ENCODE measurements at regions not wholly inside any gene's neighbourhood (a gene's known extent, or its start where the extent isn't known, plus 50 kb on each side); places are given as distances from the start of the nearest gene placed in this dataset.

GRCh38 chr2:200054681-200055468 lies 99.5 kb downstream of the MAIP1 start:
- no peak for DNase-seq

DNA sequence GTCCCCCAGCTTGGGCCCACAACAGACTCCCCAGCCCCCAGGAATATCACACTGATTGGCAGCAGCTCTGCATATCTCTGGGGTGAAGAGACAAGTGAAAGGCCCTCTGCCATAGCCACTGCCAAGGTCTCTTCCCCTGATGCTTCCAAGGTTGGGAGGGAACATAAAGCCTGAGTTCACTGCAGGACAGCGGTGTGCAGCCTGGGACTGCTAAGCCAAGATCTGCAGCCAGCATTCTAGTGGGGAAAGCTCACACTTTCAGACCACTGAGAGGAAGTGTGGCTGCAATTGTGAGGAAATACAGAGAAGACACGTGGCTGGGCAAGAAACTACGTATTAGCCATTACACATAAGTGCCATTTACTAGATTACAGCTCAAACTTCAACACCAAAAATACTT lies 100.7 kb downstream of the MAIP1 start:
- no peak for DNase-seq

- no peak for DNase-seq
Measured at GRCh38 chr2:200063155-200063554, 107.8 kb downstream of the MAIP1 start.

DNA sequence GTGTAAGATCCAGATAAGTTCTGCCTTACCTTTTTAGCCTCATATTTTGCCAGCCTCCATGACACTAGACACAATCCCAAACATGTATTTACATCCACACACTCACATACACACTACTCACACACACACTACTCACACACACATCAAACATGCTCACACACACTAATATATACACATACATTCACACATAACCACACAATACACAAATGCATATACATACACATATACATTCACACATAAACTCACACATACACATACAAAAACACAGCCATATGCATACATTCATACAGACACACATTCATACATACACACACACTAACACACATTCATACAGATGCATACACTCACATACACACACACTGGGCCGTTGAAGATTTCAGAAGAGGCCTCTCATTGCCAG lies 109.5 kb downstream of the MAIP1 start:
- DNase-seq: no peak

DNA sequence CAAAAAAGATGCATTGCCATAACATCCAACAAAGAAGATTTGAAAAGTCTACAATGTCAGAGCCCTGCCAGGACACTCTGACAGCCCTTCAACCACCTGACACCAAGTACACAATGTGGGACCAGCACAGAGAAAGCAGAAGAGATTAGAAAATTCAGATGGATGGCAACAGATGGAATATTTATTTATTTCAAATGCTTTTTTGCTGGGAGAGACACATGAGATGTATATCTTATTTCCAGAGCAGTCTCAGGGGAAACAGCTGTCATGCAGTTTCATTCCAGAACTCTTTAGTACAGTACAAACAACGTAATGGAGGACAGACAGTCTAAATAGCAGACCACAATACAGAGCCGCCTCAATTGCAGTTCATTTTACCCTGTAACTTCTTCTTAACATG lies 110.1 kb downstream of the MAIP1 start:
- no peak for DNase-seq

DNA sequence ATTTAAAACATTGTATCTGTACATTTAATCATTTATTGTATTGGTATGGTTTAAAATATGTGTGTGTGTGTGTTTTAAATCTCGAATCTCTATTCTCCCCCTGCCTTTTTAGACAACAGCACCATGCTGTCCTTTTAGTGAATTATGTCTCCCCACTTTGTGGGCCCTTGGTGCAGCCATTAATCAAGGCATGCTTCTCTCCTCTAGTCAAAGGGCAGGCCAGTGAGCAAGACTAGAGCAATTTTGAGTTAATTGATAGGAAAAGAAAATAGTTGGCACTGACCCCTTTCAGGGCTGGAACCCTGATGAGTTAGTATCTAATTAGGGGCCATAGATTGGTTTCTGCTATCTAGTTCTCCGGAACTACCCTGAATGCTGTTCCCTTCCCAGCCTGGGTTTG lies 111.0 kb downstream of the MAIP1 start:
- DNase-seq: no peak

DNA sequence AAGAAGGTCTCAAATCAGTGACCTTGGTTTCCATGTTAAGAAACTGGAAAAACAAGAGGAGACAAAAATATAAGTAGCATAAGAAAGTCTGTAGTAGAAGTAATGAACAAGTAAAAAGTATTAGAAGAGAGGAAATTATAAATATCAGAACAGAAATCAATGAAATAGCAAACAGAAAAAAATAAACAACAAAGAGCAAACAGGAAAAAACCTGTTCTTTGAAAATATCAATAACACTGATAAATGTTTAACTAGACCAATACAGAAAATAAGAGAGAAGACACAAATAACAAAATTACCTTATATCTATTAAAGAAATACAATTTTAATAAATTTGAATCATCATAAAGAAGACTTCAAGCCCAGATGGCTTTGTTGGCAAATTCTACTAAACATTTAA lies 113.3 kb downstream of the MAIP1 start:
- DNase-seq: no peak

DNA sequence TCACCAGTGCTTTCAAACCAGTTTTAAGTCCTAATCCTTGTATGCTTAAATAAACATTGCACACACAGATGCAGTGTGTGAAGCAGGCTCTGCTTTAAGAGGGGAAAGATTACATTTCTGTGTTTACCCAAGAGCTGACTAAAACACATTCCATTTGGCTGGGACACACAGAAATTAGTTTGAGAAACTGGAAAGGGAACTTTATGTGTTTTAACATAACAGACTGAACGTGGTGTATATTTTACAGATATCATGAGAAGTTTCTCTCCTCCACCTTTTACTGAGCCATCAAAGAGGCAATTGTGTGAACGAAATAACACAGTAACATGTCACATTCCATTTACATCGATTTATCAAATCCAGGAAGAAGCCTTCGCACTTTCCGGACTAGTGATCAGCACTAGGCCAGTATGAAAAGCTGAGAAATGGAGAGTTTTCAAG lies 121.8 kb downstream of the MAIP1 start:
- peak; percentile 74 for DNase-seq

DNA sequence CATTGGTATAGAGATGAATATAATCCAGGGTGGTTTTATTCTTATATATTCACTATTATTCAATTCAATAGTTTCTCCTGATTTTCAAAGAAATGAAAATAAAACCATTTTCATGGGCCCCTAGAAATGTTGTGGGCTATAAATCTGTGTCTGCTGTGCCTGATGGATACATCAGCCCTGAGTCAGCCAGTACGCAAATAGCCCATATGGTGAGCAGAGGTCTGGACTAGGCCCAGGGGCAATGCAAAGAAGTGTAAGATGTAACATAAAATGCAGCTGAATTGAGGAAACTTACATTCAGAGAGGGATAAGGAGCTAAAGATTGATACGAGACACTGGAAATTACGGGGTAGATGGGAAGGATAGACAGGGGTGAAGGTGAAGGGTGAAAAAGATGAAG lies 122.5 kb downstream of the MAIP1 start:
- peak; percentile 76 for DNase-seq

DNA sequence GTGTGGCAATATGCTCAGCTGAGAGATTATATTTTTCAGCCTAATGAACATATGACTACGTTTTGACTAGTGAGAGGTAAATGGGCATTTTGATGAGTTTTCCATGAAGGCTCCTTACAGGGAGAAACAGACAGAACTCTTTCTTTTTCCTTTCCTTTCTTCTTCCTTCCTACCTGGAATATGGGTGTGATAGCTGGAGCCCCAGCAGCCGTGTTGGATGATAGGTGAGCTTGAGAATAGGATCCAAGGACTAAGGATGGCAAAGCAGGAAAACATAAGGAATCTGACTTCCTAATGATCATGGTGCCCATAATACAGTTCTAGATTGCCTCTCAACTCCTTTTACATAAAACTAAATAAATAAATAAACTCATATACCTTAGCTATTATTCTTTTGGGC lies 124.0 kb downstream of the MAIP1 start:
- no peak for DNase-seq

DNA sequence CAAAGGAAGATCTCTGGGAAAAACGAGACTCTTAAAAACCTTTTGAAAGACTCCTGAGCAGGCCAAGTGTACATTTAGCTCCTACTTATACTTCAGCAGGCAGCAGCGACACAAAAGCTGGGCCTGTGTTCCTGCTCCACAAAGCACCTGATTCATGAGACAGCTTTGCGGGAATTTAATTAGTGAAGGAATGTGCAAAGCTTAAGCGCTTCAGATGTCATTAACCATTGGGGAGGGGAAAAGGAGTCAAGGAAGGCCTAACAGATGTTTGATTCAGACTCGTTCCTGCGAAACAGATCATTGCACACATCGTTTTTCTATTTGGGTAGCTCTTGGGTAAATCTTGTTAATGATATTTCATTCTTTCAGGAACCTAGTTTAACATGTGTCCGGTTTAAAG lies 125.9 kb downstream of the MAIP1 start:
- no peak for DNase-seq

GRCh38 chr2:200081811-200082210 lies 126.4 kb downstream of the MAIP1 start:
- DNase-seq: no peak

DNA sequence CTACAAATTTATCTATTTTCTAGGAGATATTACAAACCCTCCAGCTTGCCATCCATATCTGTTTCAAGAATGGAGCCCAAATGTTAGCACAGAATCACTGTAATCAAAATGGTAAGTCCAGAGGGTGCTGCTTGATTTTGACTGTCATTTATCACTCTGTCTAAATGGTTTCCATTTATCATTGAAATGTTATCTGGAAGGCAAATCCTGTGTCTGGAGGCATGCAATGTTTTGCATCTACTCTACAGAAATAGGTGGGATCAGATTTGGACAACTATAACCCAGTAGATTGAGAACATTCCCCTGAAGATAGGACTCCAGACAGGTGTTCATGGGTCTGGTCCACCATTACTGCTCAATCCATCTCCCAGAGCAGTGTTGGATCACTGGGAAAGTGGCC lies 128.7 kb downstream of the MAIP1 start:
- no peak for DNase-seq

GRCh38 chr2:200086911-200087310 lies 131.5 kb downstream of the MAIP1 start:
- no peak for DNase-seq

GRCh38 chr2:200087451-200087850 lies 132.1 kb downstream of the MAIP1 start:
- no peak for DNase-seq

DNA sequence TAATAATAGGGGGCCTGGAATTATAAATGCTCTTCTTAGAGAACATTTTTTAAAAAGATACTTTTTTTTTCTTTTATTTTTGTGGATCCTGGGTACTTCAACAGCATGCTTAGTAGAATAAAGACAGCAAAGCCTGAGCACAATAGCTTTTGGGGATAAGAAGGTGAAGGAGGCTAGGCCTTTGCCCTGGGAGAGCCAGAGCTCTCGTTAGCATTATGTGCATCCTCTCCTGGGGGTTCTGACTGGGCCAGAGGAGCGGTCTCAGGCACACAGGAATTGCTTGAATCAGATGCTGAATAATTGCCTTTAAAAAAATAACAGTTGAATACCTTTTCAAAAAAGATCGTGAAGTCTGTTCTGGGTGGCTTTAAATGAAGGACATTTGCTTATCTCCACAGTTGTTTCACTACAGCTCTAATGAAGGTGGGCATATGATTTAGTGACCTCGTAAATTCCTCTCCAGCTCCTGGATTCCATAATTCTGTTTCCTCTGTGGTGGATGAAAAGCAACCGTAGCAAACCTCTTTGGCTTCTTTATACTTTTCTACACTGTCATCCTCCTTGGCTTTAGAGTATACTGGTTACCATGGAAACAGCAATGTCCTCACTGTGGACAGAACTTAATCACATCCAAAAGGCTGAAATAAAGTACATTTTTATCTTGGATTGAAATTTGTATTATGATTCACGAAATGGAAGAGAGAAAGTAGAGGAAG lies 133.8 kb downstream of the MAIP1 start:
- DNase-seq: no peak

- DNase-seq: no peak
Measured at GRCh38 chr2:200089756-200090109, 134.4 kb downstream of the MAIP1 start.

- DNase-seq: no peak
Measured at GRCh38 chr2:200090683-200091082, 135.3 kb downstream of the MAIP1 start.

- DNase-seq: no peak
Measured at GRCh38 chr2:200091126-200091525, 135.7 kb downstream of the MAIP1 start.

DNA sequence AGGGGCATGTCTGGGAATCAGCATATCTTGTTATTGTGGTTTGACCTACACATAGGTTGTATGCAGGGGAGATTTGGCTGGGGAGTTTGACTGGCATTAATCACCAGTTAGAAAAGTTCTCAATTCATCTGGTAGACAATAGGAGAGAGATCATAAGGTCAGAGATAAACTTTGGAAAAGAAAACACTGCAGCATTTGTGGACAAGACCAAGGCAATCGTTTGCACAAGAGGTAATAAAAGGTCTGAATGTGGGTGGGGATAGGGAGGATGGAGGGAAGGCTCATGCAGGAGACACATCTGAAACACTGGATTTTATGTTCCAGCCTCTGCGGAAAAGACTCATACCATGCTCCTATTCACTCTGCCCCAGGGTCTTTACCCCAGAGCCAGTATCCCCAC lies 136.9 kb downstream of the MAIP1 start:
- DNase-seq: no peak

DNA sequence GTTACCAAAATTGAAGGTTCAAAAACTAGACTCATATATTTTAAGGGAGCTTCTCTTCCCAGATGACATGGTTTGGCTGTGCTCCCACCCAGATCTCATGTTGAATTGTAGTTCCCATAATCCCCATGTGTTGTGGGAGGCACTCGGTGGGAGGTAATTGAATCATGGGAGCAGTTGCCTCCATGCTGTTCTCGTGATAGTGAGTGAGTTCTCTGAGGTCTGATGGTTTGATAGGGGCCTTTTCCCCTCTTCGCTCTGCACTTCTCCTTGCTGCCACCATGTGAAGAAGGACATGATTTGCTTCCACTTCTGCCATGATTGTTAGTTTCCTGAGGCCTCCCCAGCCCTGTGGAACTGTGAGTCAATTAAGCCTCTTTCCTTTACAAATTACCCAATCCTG lies 140.1 kb downstream of the MAIP1 start:
- DNase-seq: no peak

DNA sequence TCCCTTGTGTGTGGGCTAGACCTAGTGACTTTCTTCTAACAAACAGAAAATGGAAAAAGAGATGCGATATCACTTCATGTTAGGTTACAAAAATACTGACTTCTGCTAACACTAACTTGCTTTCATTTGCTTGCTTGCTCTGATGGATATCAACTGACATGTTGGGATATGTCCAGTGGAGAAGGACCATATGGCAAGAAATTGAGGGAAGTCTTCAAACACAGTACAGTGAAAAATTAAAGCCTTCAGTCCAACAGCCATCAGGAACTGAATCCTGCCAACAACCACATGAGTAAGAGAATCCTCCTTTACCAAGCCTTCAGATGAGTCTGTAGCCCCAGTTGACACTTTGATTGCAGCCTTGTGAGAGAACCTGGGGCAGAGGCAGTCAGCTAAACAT lies 143.9 kb downstream of the MAIP1 start:
- DNase-seq: no peak

DNA sequence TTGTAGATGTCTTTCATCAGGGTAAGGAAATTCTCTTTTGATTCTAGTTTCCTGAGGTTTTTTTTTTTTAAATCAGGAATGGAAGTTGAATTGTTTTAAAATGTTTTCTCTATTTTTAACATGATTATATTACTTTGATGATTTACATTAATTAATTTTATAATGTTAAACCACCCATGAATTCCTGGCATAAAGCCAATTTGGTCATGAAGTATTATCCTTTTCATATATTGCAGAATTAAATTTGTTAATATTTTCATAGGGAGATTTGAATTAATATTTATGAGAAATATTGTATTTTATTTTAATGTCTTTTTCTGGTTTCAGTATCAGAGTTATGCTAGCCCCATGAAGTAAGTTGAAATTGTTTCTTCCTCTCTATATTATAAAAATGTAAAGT lies 144.6 kb downstream of the MAIP1 start:
- DNase-seq: no peak

DNA sequence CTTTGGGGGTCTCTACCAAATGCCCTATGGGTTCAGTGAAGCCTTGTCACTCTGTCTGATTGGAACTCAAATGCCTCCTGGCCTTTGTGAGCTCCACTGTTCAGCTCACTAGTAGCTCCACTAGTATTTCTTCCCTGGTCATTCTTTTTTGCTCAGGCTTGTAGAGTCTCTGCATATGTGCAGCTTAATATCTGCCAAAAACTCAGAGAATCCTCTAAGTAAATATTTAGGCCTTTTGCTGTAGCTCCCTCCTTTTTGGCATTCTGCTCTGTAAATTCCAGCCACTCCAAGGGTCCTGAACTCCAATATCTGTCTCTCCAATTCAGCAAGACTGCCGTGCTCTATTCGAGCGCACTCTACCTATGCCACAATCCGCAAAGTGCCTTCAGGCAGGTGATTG lies 146.5 kb downstream of the MAIP1 start:
- DNase-seq: no peak

DNA sequence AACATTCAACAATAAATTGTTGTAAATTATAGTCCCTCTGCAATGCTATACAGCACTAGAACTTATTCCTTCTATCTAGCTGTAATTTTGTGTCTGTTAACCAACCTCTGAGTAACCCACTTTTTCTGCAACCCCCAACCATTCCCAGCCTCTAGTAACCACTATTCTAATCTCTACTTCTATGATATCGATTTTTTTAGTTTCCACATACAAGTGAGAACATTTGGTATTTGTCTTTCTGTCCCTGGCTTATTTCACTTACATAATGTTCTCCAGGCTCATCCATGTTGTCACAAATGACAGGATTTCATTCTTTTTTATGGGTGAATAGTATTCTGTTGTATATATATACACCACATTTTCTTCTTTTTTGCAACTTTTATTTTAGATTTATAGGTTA lies 147.6 kb downstream of the MAIP1 start:
- no peak for DNase-seq

Data from EL (cell line).